ENCODE measurements at regions not wholly inside any gene's neighbourhood (a gene's known extent, or its start where the extent isn't known, plus 50 kb on each side); places are given as distances from the start of the nearest gene placed in this dataset.

DNA sequence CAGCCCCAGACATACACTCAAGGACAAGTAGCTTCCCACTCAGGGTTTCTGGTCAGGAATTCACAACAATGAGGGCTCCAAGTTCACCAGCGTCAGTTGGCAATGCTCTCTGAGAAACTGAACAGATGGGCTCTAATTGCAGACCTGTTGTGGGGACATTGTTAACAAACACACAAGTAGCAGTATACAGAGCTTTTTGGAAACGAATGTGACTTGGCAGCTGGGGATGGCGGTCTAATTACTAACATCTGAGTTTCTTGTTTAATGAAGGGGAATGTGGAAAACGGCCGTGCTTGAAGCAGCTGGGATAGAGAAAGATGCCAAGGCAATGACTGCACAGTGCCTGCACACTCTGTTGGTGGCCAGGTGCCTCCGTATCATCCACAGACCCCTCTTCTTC is 316.1 kb upstream of the IRX3 start:
- TF ChIP-seq, protein P1, sequence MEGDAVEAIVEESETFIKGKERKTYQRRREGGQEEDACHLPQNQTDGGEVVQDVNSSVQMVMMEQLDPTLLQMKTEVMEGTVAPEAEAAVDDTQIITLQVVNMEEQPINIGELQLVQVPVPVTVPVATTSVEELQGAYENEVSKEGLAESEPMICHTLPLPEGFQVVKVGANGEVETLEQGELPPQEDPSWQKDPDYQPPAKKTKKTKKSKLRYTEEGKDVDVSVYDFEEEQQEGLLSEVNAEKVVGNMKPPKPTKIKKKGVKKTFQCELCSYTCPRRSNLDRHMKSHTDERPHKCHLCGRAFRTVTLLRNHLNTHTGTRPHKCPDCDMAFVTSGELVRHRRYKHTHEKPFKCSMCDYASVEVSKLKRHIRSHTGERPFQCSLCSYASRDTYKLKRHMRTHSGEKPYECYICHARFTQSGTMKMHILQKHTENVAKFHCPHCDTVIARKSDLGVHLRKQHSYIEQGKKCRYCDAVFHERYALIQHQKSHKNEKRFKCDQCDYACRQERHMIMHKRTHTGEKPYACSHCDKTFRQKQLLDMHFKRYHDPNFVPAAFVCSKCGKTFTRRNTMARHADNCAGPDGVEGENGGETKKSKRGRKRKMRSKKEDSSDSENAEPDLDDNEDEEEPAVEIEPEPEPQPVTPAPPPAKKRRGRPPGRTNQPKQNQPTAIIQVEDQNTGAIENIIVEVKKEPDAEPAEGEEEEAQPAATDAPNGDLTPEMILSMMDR (IDR thresholded peaks at IDR 0.05), result no peak
- TF ChIP-seq POLR2A (IDR thresholded peaks at IDR 0.05), result no peak
